Endothelial cell of umbilical vein (primary cell): ENCODE measurements at regions not wholly inside any gene's neighbourhood (a gene's known extent, or its start where the extent isn't known, plus 50 kb on each side); places are given as distances from the start of the nearest gene placed in this dataset.

Experiments
- BruUV-seq: library from RNA; stranded (reverse); fragments of 400-500 nt; replicated peaks from 2 replicates; lab custom pipeline; 2021; lab: Mats Ljungman, UMichigan
- CTCF ChIA-PET: fragments of 300-600, 350-600 bp; sonication (Branson Sonifier 250); formaldehyde crosslinking; loops from one replicate; lab custom pipeline; 2021; ENCODE audit warnings: antibody characterized with exemption, inconsistent platforms; lab: Charles Lee
- POLR2A ChIA-PET: fragments of 300-600, 350-600 bp; sonication (Branson Sonifier 250); formaldehyde crosslinking; loops from one replicate; lab custom pipeline; 2021; ENCODE audit warnings: antibody characterized with exemption, inconsistent platforms; lab: Charles Lee
- DNase-seq: peaks from one replicate; pipeline ENCODE4 v3.0.0-alpha.2; 2011; ENCODE audit warnings: low read depth, low spot score
- FAIRE-seq: peaks from 2 replicates; lab custom pipeline; 2011; peaks lifted over from hg19 to GRCh38; lab: Jason Lieb, UNC
- H2AFZ ChIP-seq: 2 replicates; pipeline ENCODE4 v1.6.0; 2012; ENCODE audit warnings: low read depth, low read length, control low read depth, inconsistent platforms
- H3K27ac ChIP-seq: 2 replicates; pipeline ENCODE4 v1.5.1; 2011; ENCODE audit warnings: low read depth, mild to moderate bottlenecking, control low read depth, low read length, moderate library complexity; ENCODE audit not compliant: insufficient read depth
- H3K27me3 ChIP-seq, 2 experiments: 2 replicates each; pipeline versions ENCODE4 v1.6.0 to v1.6.1; 2011; ENCODE audit warnings: low read length in 2 of 2, mixed read lengths in 1 of 2; ENCODE audit not compliant: control insufficient read depth in 2 of 2, insufficient read depth in 2 of 2
- H3K36me3 ChIP-seq, 2 experiments: 2 replicates in 1 of 2; 3 replicates in 1 of 2; pipeline ENCODE4 v1.5.1; 2011; ENCODE audit warnings: low read length in 2 of 2, mild to moderate bottlenecking in 1 of 2, moderate library complexity in 1 of 2; ENCODE audit not compliant: control insufficient read depth in 2 of 2, insufficient read depth in 2 of 2; ENCODE audit errors: extremely low read depth in 1 of 2
- H3K4me1 ChIP-seq: 3 replicates; pipeline ENCODE4 v1.5.1; 2011; ENCODE audit warnings: mild to moderate bottlenecking, low read length; ENCODE audit not compliant: control insufficient read depth, insufficient read depth; ENCODE audit errors: extremely low read depth
- H3K4me2 ChIP-seq: 2 replicates; pipeline ENCODE4 v1.6.1; 2011; ENCODE audit warnings: low read length, control low read depth, mixed read lengths; ENCODE audit not compliant: insufficient read depth
- H3K4me3 ChIP-seq, 3 experiments: fragments of 200-600 bp in 1 of 3; sonication (generic), shearing (Covaris generic) in 1 of 3; replicated peaks in 1 of 3; 2 replicates each; pipeline ENCODE4 v1.5.1; 2011 to 2016; ENCODE audit warnings: control low read depth in 3 of 3, low read length in 3 of 3, mild to moderate bottlenecking in 2 of 3, inconsistent platforms in 1 of 3, low read depth in 1 of 3, moderate library complexity in 1 of 3; ENCODE audit not compliant: insufficient read depth in 1 of 3
- H3K79me2 ChIP-seq: 2 replicates; pipeline ENCODE4 v1.6.0; 2012; ENCODE audit warnings: low read length, inconsistent platforms; ENCODE audit not compliant: control insufficient read depth, insufficient read depth
- H3K9ac ChIP-seq: replicated peaks from 2 replicates; pipeline ENCODE3; 2011; ENCODE audit warnings: low read length, control low read depth; ENCODE audit not compliant: insufficient read depth; ENCODE audit errors: extremely low read depth
- H3K9me1 ChIP-seq: replicated peaks from 3 replicates; pipeline ENCODE4 v1.6.0; 2011; ENCODE audit warnings: mild to moderate bottlenecking, low read length; ENCODE audit not compliant: control insufficient read depth, insufficient read depth; ENCODE audit errors: extremely low read depth
- H3K9me3 ChIP-seq: replicated peaks from 2 replicates; pipeline ENCODE4 v1.5.1; 2012; ENCODE audit warnings: low read length, inconsistent platforms; ENCODE audit not compliant: control insufficient read depth, insufficient read depth
- H4K20me1 ChIP-seq: replicated peaks from 2 replicates; pipeline ENCODE3; 2011; ENCODE audit warnings: mild to moderate bottlenecking, low read length; ENCODE audit not compliant: control insufficient read depth, insufficient read depth; ENCODE audit errors: extremely low read depth
- EZH2 ChIP-seq: IDR thresholded peaks from 2 replicates; pipeline ENCODE4 v1.6.1; 2012; ENCODE audit warnings: borderline replicate concordance, low read depth, mild to moderate bottlenecking, moderate library complexity, low read length, inconsistent platforms; ENCODE audit not compliant: severe bottlenecking
- FOS ChIP-seq: IDR thresholded peaks from 2 replicates; pipeline ENCODE4 v1.6.1; 2011; ENCODE audit warnings: mild to moderate bottlenecking, low read length, moderate library complexity, borderline replicate concordance; ENCODE audit not compliant: insufficient read depth
- GATA2 ChIP-seq: IDR thresholded peaks from 2 replicates; pipeline ENCODE4 v1.7.0; 2011; ENCODE audit warnings: low read depth, mild to moderate bottlenecking, moderate library complexity, mixed read lengths, low read length; ENCODE audit not compliant: insufficient read length, insufficient read depth
- JUN ChIP-seq: IDR thresholded peaks from 2 replicates; pipeline ENCODE4 v1.6.1; 2011; ENCODE audit warnings: borderline replicate concordance, low read depth; ENCODE audit not compliant: insufficient read length, insufficient read depth
- MYC ChIP-seq: IDR thresholded peaks from one replicate; pipeline ENCODE4 v1.6.1; 2011; ENCODE audit warnings: mild to moderate bottlenecking, low read depth, low read length
- POLR2A ChIP-seq: IDR thresholded peaks from 2 replicates; pipeline ENCODE4 v1.6.1; 2012; ENCODE audit warnings: low read depth, mild to moderate bottlenecking, control low read depth, low read length
- POLR2AphosphoS5 ChIP-seq: IDR thresholded peaks from 2 replicates; pipeline ENCODE4 v1.6.1; 2012; ENCODE audit warnings: low read depth, mild to moderate bottlenecking, control low read depth, low read length, moderate library complexity; ENCODE audit not compliant: insufficient read depth
- dilution Hi-C: fragments of 300-500 bp; cut with MboI; formaldehyde crosslinking; loops from one replicate; pipeline ENCODE4 v1.15.0; 2019; ENCODE audit warnings: low sequenced_read_pairs; ENCODE audit not compliant: extremely low pct_ligation_motif_present
- intact Hi-C: fragments of 100-400 bp; cut with micrococcal nuclease; formaldehyde crosslinking; loops from one replicate; pipeline ENCODE4 v1.10.0; 2022
- TF ChIP-seq, protein P1 (sequence below): IDR thresholded peaks from 2 replicates; pipeline ENCODE4 v1.6.1; 2011; ENCODE audit not compliant: insufficient read depth, insufficient read length
- TF ChIP-seq, protein P2 (sequence below), 2 donors: IDR thresholded peaks; 1 replicate in 1 of 2; 2 replicates in 1 of 2; pipeline ENCODE4 v1.5.1; 2011; ENCODE audit warnings: low read length in 2 of 2, mild to moderate bottlenecking in 2 of 2, moderate library complexity in 2 of 2, control low read depth in 1 of 2, inconsistent platforms in 1 of 2, low read depth in 1 of 2; ENCODE audit not compliant: insufficient read depth in 1 of 2; ENCODE audit errors: extremely low read depth in 1 of 2

DNA sequence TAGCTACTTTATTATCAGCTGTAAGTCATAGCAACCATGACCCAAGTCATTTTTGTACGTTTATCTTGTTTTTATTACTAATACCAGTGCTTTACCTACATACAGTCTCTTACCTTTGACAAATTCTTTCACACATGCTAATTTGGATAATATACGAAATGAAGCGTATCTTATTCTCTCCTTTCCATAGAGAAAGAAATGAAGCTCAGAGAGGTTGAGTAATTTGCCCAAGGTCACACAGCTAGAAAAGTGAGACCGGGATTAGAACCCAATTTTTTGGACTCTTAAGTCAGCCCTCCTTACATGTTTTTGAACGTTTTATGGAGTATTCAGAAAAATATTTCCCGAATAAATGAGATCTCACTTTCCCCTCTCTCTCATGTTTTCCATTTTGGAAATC lies 52.6 kb downstream of the OLIG1 start:
- Histone ChIP-seq H3K36me3 (no peaks in the 10 kb centered on the region), H3K79me2 (no peaks in the 10 kb centered on the region), H3K4me2 (no peak overlapping the region), H3K4me1 (no peaks in the 10 kb centered on the region), H3K27me3 (peaks cover 5 to 8% of the 10 kb centered on the region in 2 experiments), H3K9me3 (no peaks in the 10 kb centered on the region), H3K4me3 (no peak overlapping the region), H4K20me1 (no peaks in the 10 kb centered on the region), H3K9me1 (no peaks in the 10 kb centered on the region), H2AFZ (no peak overlapping the region), H3K9ac (no peak overlapping the region), H3K27ac (no peak overlapping the region)
- DNase-seq (no peak), FAIRE-seq (no peak)
- CTCF ChIA-PET = interaction anchor here (7.8 to 8.1 kb wide), 2 partner anchors 129 to 182 kb away, joined by 193 to 279 read pairs; no protein-coding TSS in a partner anchor
- no TSS peak for BruUV-seq
- TF ChIP-seq EZH2 (no peak), POLR2A (no peak), POLR2AphosphoS5 (no peak), FOS (no peak), JUN (no peak), GATA2 (no peak), MYC (no peak)
- TF ChIP-seq, protein P1, sequence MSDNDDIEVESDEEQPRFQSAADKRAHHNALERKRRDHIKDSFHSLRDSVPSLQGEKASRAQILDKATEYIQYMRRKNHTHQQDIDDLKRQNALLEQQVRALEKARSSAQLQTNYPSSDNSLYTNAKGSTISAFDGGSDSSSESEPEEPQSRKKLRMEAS = no peak
- TF ChIP-seq, protein P2, sequence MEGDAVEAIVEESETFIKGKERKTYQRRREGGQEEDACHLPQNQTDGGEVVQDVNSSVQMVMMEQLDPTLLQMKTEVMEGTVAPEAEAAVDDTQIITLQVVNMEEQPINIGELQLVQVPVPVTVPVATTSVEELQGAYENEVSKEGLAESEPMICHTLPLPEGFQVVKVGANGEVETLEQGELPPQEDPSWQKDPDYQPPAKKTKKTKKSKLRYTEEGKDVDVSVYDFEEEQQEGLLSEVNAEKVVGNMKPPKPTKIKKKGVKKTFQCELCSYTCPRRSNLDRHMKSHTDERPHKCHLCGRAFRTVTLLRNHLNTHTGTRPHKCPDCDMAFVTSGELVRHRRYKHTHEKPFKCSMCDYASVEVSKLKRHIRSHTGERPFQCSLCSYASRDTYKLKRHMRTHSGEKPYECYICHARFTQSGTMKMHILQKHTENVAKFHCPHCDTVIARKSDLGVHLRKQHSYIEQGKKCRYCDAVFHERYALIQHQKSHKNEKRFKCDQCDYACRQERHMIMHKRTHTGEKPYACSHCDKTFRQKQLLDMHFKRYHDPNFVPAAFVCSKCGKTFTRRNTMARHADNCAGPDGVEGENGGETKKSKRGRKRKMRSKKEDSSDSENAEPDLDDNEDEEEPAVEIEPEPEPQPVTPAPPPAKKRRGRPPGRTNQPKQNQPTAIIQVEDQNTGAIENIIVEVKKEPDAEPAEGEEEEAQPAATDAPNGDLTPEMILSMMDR (IDR thresholded peaks at IDR 0.05; ENCODE audit: extremely low read depth in 1 of 2, insufficient read depth in 1 of 2, low read depth in 1 of 2, low read length in 2 of 2) = no peak
- intact Hi-C loops (no loop called here), dilution Hi-C loops (no loop called here)
- POLR2A ChIA-PET = no interaction called here
